Natural killer cell (primary cell): ENCODE measurements at regions not wholly inside any gene's neighbourhood (a gene's known extent, or its start where the extent isn't known, plus 50 kb on each side); places are given as distances from the start of the nearest gene placed in this dataset.

Source experiments
- ATAC-seq, 3 donors: fragments of 150-1000 bp in 2 of 3; fragments of 200-7000 bp in 1 of 3; cut with Tn5 transposase; 1 replicate in 1 of 3; 2 replicates in 2 of 3; pipeline ENCODE4 v1.10.0; 2021; ENCODE audit warnings: mild to moderate bottlenecking in 2 of 3, moderate library complexity in 2 of 3
- DNase-seq, 2 donors: peaks; one replicate each; pipeline versions ENCODE4 v3.0.0 to v3.0.0-alpha.2; 2013 to 2021; ENCODE audit warnings: mixed read lengths in 1 of 2
- H3K27ac ChIP-seq: one replicate; pipeline ENCODE4 v1.5.1; 2013; ENCODE audit warnings: mild to moderate bottlenecking, low read length
- H3K27me3 ChIP-seq: one replicate; pipeline ENCODE4 v1.6.1; 2013; ENCODE audit warnings: low read length; ENCODE audit not compliant: control insufficient read depth, insufficient read depth
- H3K36me3 ChIP-seq: one replicate; pipeline ENCODE4 v1.6.1; 2013; ENCODE audit warnings: low read length; ENCODE audit not compliant: control insufficient read depth, insufficient read depth
- H3K4me1 ChIP-seq: one replicate; pipeline ENCODE4 v1.6.1; 2013; ENCODE audit warnings: low read length; ENCODE audit not compliant: control insufficient read depth, insufficient read depth
- H3K4me3 ChIP-seq: one replicate; pipeline ENCODE4 v1.5.1; 2013; ENCODE audit warnings: low read length
- H3K9me3 ChIP-seq: one replicate; pipeline ENCODE4 v1.6.1; 2013; ENCODE audit warnings: low read length; ENCODE audit not compliant: control insufficient read depth, insufficient read depth
- H3K27ac Mint-ChIP-seq, 2 donors: one replicate each; pipeline ENCODE4 v1.8.0; 2022; ENCODE audit warnings: mild to moderate bottlenecking in 2 of 2, mixed read lengths in 2 of 2, moderate library complexity in 1 of 2
- H3K27me3 Mint-ChIP-seq, 2 donors: one replicate each; pipeline ENCODE4 v1.8.0; 2022; ENCODE audit warnings: low read depth in 2 of 2, mixed read lengths in 2 of 2
- H3K36me3 Mint-ChIP-seq: one replicate; pipeline ENCODE4 v1.8.0; 2022; ENCODE audit warnings: mixed read lengths
- H3K4me1 Mint-ChIP-seq, 2 donors: one replicate each; pipeline ENCODE4 v1.8.0; 2022; ENCODE audit warnings: mixed read lengths in 2 of 2
- H3K4me3 Mint-ChIP-seq: one replicate; pipeline ENCODE4 v1.8.0; 2022; ENCODE audit warnings: mild to moderate bottlenecking, moderate library complexity, mixed read lengths
- H3K9me3 Mint-ChIP-seq, 2 donors: one replicate each; pipeline ENCODE4 v1.8.0; 2022; ENCODE audit warnings: mixed read lengths in 2 of 2
- WGBS: methylation state at CpG from one replicate; pipeline ENCODE4 v1.1.7; 2013; ENCODE audit warnings: missing lambda C conversion rate; ENCODE audit not compliant: insufficient coverage; 5-methylcytosine and 5-hydroxymethylcytosine counted together
- intact Hi-C: fragments of 100-400 bp; cut with micrococcal nuclease; formaldehyde crosslinking; loops from one replicate; pipeline ENCODE4 v1.14.2; 2022
- TF ChIP-seq, protein P1 (sequence below): fragments of 200-600 bp; IDR thresholded peaks from one replicate; pipeline ENCODE4 v1.8.0; 2022; ENCODE audit warnings: antibody characterized with exemption

DNA sequence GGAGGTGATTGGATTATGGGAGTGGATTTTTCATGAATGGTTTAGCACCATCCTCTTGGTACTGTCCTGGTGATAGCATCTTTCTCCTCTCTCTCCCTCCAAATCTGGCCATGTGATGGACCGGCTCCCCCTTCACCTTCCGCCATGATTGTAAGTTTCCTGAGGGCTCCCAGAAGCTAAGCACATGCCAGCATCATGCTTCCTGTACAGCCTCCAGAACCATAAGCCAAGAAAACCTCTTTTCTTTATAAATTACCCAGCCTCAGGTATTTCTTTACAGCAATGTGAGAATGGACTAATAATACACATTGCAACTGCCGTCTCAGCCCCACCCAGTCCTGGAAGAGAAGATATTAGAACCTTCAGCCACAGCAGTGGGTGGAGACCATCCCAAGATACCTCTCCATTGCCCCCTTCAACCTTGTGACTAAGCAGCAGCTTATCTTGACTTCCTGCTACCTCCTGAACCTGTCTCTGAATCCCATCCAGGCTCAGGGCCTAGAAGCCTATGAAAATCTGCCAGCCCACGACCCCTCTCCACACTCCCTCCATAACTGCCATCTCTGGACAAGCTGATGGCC lies 81.8 kb upstream of the AGAP1 start:
- Histone ChIP-seq H3K27ac (no peak overlapping the region), H3K9me3 (no peaks in the 10 kb centered on the region), H3K36me3 (no peaks in the 10 kb centered on the region), H3K4me1 (no peaks in the 10 kb centered on the region), H3K27me3 (no peaks in the 10 kb centered on the region), H3K4me3 (no peak overlapping the region)
- H3K9me3 Mint-ChIP-seq, result no peaks in the 10 kb centered on the region
- intact Hi-C loops, result no loop called here
- peaks cover 17 to 37% of the 10 kb centered on the region in 2 donors for H3K27me3 Mint-ChIP-seq
- H3K27ac Mint-ChIP-seq, result no peak overlapping the region
- WGBS, result 83% methylated on average over 4 of the region's 4 CpGs
- TF ChIP-seq, protein P1, sequence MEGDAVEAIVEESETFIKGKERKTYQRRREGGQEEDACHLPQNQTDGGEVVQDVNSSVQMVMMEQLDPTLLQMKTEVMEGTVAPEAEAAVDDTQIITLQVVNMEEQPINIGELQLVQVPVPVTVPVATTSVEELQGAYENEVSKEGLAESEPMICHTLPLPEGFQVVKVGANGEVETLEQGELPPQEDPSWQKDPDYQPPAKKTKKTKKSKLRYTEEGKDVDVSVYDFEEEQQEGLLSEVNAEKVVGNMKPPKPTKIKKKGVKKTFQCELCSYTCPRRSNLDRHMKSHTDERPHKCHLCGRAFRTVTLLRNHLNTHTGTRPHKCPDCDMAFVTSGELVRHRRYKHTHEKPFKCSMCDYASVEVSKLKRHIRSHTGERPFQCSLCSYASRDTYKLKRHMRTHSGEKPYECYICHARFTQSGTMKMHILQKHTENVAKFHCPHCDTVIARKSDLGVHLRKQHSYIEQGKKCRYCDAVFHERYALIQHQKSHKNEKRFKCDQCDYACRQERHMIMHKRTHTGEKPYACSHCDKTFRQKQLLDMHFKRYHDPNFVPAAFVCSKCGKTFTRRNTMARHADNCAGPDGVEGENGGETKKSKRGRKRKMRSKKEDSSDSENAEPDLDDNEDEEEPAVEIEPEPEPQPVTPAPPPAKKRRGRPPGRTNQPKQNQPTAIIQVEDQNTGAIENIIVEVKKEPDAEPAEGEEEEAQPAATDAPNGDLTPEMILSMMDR, result no peak
- DNase-seq, result no peak
- no peaks in the 10 kb centered on the region for H3K4me1 Mint-ChIP-seq
- H3K36me3 Mint-ChIP-seq, result no peaks in the 10 kb centered on the region
- no peak for ATAC-seq
- no peak overlapping the region for H3K4me3 Mint-ChIP-seq

DNA sequence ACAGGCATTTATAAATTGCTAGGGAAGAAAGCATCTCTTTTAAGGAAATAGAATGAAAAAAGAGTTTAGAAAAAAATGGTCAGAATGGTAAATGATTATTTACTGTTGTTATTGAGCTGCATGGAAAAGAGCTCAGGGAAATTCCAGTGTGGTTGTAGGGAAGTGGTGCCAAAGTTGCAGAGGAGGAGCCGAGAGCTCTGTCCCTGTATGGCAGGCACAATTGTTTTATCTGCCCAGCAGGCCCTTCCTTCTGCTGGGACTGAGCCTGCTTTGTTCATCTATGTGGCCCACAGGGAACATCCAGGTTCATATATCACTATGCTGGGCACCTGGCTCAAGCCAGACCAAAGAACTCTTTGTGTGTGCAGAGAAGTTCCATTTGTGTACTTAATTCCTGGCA lies 80.8 kb upstream of the AGAP1 start:
- 85% methylated on average over 1 of the region's 1 CpG for WGBS
- no peaks in the 10 kb centered on the region for H3K4me1 Mint-ChIP-seq
- H3K27me3 Mint-ChIP-seq, result peaks cover 20 to 48% of the 10 kb centered on the region in 2 donors
- Histone ChIP-seq H3K27ac (no peak overlapping the region), H3K4me3 (no peak overlapping the region), H3K27me3 (no peaks in the 10 kb centered on the region), H3K4me1 (no peaks in the 10 kb centered on the region), H3K9me3 (no peaks in the 10 kb centered on the region), H3K36me3 (no peaks in the 10 kb centered on the region)
- no peaks in the 10 kb centered on the region for H3K36me3 Mint-ChIP-seq
- H3K4me3 Mint-ChIP-seq, result no peak overlapping the region
- TF ChIP-seq, protein P1, result no peak
- DNase-seq (no peak), ATAC-seq (no peak)
- H3K27ac Mint-ChIP-seq, result no peak overlapping the region
- no peaks in the 10 kb centered on the region for H3K9me3 Mint-ChIP-seq
- intact Hi-C loops, result no loop called here

GRCh38 chr2:235414422-235414821 lies 79.4 kb upstream of the AGAP1 start:
- no peaks in the 10 kb centered on the region for H3K9me3 Mint-ChIP-seq
- H3K36me3 Mint-ChIP-seq, result no peaks in the 10 kb centered on the region
- intact Hi-C loops, result no loop called here
- no peaks in the 10 kb centered on the region for H3K9me3 ChIP-seq
- H3K4me3 ChIP-seq, result no peak overlapping the region
- WGBS, result 95% methylated on average over 4 of the region's 4 CpGs
- no peak overlapping the region for H3K27ac Mint-ChIP-seq
- H3K27me3 ChIP-seq, result no peaks in the 10 kb centered on the region
- peaks cover 19 to 49% of the 10 kb centered on the region in 2 donors for H3K27me3 Mint-ChIP-seq
- H3K4me3 Mint-ChIP-seq, result no peak overlapping the region
- no peaks in the 10 kb centered on the region for H3K4me1 Mint-ChIP-seq
- no peaks in the 10 kb centered on the region for H3K36me3 ChIP-seq
- ATAC-seq (no peak), DNase-seq (no peak)
- H3K4me1 ChIP-seq, result no peaks in the 10 kb centered on the region
- TF ChIP-seq, protein P1, result no peak
- no peak overlapping the region for H3K27ac ChIP-seq

- no peak overlapping the region for H3K27ac ChIP-seq
- WGBS, result 54% methylated on average over 7 of the region's 7 CpGs
- H3K9me3 Mint-ChIP-seq, result no peaks in the 10 kb centered on the region
These were observed 76.9 kb upstream of the AGAP1 start for GRCh38 chr2:235416858-235417499.

More at GRCh38 chr2:235416858-235417499, 76.9 kb upstream of the AGAP1 start:
- Mint-ChIP-seq H3K27me3 (peaks cover 16 to 39% of the 10 kb centered on the region in 2 donors), H3K36me3 (no peaks in the 10 kb centered on the region), H3K4me1 (no peaks in the 10 kb centered on the region), H3K27ac (no peak overlapping the region), H3K4me3 (no peak overlapping the region)
- H3K9me3 ChIP-seq, result no peaks in the 10 kb centered on the region
- H3K4me1 ChIP-seq, result no peaks in the 10 kb centered on the region
- no peaks in the 10 kb centered on the region for H3K27me3 ChIP-seq
- no peak overlapping the region for H3K4me3 ChIP-seq
- TF ChIP-seq, protein P1, result no peak
- ATAC-seq (no peak), DNase-seq (no peak)
- intact Hi-C loops, result no loop called here
- no peaks in the 10 kb centered on the region for H3K36me3 ChIP-seq
